Activated CD4-positive, alpha-beta T cell treated with anti-CD3 and anti-CD28 coated beads for 1 hour (primary cell): ENCODE measurements at regions not wholly inside any gene's neighbourhood (a gene's known extent, or its start where the extent isn't known, plus 50 kb on each side); places are given as distances from the start of the nearest gene placed in this dataset.
"Not testable (repeated sequence)": the region's sequence is repeated elsewhere in the genome, so short reads cannot be mapped to it uniquely, and the experiment has no call there.

Source experiments
- DNase-seq: peaks from one replicate; pipeline ENCODE4 v3.0.0-alpha.2; 2020

GRCh38 chr6:44049989-44050871 lies 77.0 kb downstream of the MRPL14 start:
- no peak for DNase-seq

- DNase-seq, result no peak
Measured at GRCh38 chr6:44049163-44049988, 77.9 kb downstream of the MRPL14 start.

GRCh38 chr6:44048277-44048676 lies 79.0 kb downstream of the MRPL14 start:
- DNase-seq, result no peak

- DNase-seq, result no peak
Measured at GRCh38 chr6:44047801-44048200, 79.5 kb downstream of the MRPL14 start.

- DNase-seq, result no peak
Measured at GRCh38 chr6:44047179-44047546, 80.1 kb downstream of the MRPL14 start.

- DNase-seq, result no peak
Measured at GRCh38 chr6:44046516-44047178, 80.6 kb downstream of the MRPL14 start.

- DNase-seq, result no peak
Measured at GRCh38 chr6:44045672-44046015, 81.6 kb downstream of the MRPL14 start.

GRCh38 chr6:44044940-44045671 lies 82.1 kb downstream of the MRPL14 start:
- DNase-seq, result no peak

- DNase-seq, result no peak
Measured at GRCh38 chr6:44044154-44044539, 83.1 kb downstream of the MRPL14 start.

GRCh38 chr6:44043479-44044153 lies 83.6 kb downstream of the MRPL14 start:
- DNase-seq, result no peak

GRCh38 chr6:44042989-44043478 lies 84.2 kb downstream of the MRPL14 start:
- DNase-seq, result no peak

GRCh38 chr6:44042261-44042988 lies 84.8 kb downstream of the MRPL14 start:
- no peak for DNase-seq

- DNase-seq, result no peak
Measured at GRCh38 chr6:44041461-44042260, 85.6 kb downstream of the MRPL14 start.

GRCh38 chr6:44040786-44041185 lies 86.5 kb downstream of the MRPL14 start:
- DNase-seq, result no peak

GRCh38 chr6:44039839-44040350 lies 87.4 kb downstream of the MRPL14 start:
- no peak for DNase-seq

- no peak for DNase-seq
Measured at GRCh38 chr6:44039191-44039719, 88.0 kb downstream of the MRPL14 start.

GRCh38 chr6:44038543-44039065 lies 88.6 kb downstream of the MRPL14 start:
- no peak for DNase-seq

- DNase-seq, result no peak
Measured at GRCh38 chr6:44037847-44038542, 89.3 kb downstream of the MRPL14 start.

GRCh38 chr6:44037276-44037675 lies 90.0 kb downstream of the MRPL14 start:
- DNase-seq, result not testable (repeated sequence)
